ENCODE measurements at regions not wholly inside any gene's neighbourhood (a gene's known extent, or its start where the extent isn't known, plus 50 kb on each side); places are given as distances from the start of the nearest gene placed in this dataset.

GRCh38 chr6:27558028-27558724, 85.3 kb upstream of the ZNF184 start:
- Histone ChIP-seq H3K27me3 (peaks cover 31 to 100% (median 82%) of the 10 kb centered on the region in 9 donors), H3K9me3 (no peaks in the 10 kb centered on the region), H3K36me3 (no peaks in the 10 kb centered on the region), H3K4me1 (peaks cover 0 to 5% (median 0%) of the 10 kb centered on the region in 12 donors), H3K27ac (no peak overlapping the region), H3K4me3 (no peak overlapping the region)
- DNase-seq (no peak), ATAC-seq (no peak)
- WGBS, 4 donors: 5 to 13% (median 6%) methylated on average over 31 of the region's 31 CpGs
- intact Hi-C loops (cut with DNase I): no loop called here
- TF ChIP-seq CTCF (IDR thresholded peaks at IDR 0.05) (no peak), POLR2A (IDR thresholded peaks at IDR 0.05) (no peak)

- 21 to 44% (median 28%) methylated on average over 4 of the region's 4 CpGs for WGBS, 4 donors
- H3K27me3 ChIP-seq: peaks cover 25 to 100% (median 76%) of the 10 kb centered on the region in 9 donors
- ATAC-seq: no peak
Measured at GRCh38 chr6:27556406-27556805, 83.5 kb upstream of the ZNF184 start.

GRCh38 chr6:27553123-27553904, 80.4 kb upstream of the ZNF184 start:
- no peak for TF ChIP-seq POLR2A (IDR thresholded peaks at IDR 0.05)
- no peak for TF ChIP-seq CTCF (IDR thresholded peaks at IDR 0.05)
- 5 to 11% (median 8%) methylated on average over 23 of the region's 23 CpGs for WGBS, 4 donors
- Histone ChIP-seq H3K36me3 (no peaks in the 10 kb centered on the region), H3K27ac (no peak overlapping the region), H3K4me1 (peaks cover 0 to 4% (median 0%) of the 10 kb centered on the region in 12 donors), H3K4me3 (no peak overlapping the region), H3K9me3 (peaks cover 0 to 3% (median 0%) of the 10 kb centered on the region in 12 donors), H3K27me3 (peaks cover 15 to 100% (median 79%) of the 10 kb centered on the region in 9 donors)
- intact Hi-C loops (cut with DNase I): no loop called here
- DNase-seq: no peak
- ATAC-seq: no peak

More at GRCh38 chr6:27556406-27556805, 83.5 kb upstream of the ZNF184 start:
- peaks cover 0 to 5% (median 0%) of the 10 kb centered on the region in 12 donors for H3K4me1 ChIP-seq
- peaks cover 0 to 3% (median 0%) of the 10 kb centered on the region in 12 donors for H3K9me3 ChIP-seq
- H3K4me3 ChIP-seq: no peak overlapping the region
- H3K36me3 ChIP-seq: no peaks in the 10 kb centered on the region
- no peak overlapping the region for H3K27ac ChIP-seq
- DNase-seq: no peak
- no peak for TF ChIP-seq POLR2A (IDR thresholded peaks at IDR 0.05)
- no peak for TF ChIP-seq CTCF (IDR thresholded peaks at IDR 0.05)
- intact Hi-C loops (cut with DNase I): no loop called here

GRCh38 chr6:27551607-27552006, 78.7 kb upstream of the ZNF184 start:
- no peaks in the 10 kb centered on the region for H3K4me1 ChIP-seq
- H3K9me3 ChIP-seq: peaks cover 0 to 3% (median 0%) of the 10 kb centered on the region in 12 donors
- DNase-seq (no peak), ATAC-seq (no peak)
- intact Hi-C loops (cut with DNase I): no loop called here
- H3K4me3 ChIP-seq: no peak overlapping the region
- no peaks in the 10 kb centered on the region for H3K36me3 ChIP-seq
- WGBS, 4 donors: 76 to 85% (median 82%) methylated on average over 2 of the region's 2 CpGs
- no peak overlapping the region for H3K27ac ChIP-seq
- peaks cover 20 to 100% (median 79%) of the 10 kb centered on the region in 9 donors for H3K27me3 ChIP-seq
- no peak for TF ChIP-seq POLR2A (IDR thresholded peaks at IDR 0.05)
- TF ChIP-seq CTCF (IDR thresholded peaks at IDR 0.05): no peak
